ENCODE measurements at regions not wholly inside any gene's neighbourhood (a gene's known extent, or its start where the extent isn't known, plus 50 kb on each side); places are given as distances from the start of the nearest gene placed in this dataset.
"Not testable (repeated sequence)": the region's sequence is repeated elsewhere in the genome, so short reads cannot be mapped to it uniquely, and the experiment has no call there.

DNA sequence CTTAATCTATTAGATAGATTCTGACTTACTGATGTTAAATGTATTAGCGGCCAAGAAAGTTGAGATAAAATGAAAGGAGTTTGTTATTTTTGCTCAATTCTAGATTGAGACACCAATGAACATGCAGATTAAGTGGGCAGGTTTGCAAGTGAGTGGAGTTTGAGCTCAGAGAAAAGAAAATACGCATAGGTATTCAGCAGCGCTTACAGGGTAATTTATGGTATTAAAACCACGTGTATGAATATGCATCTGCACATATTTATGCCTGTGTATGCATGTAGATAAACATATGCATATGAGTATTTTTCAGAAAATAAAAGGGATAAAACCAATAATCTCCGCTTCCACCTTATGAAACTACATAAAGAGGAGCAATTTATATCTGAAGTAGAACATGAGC lies 1450.1 kb downstream of the RPIA start:
- TF ChIP-seq, protein P1, sequence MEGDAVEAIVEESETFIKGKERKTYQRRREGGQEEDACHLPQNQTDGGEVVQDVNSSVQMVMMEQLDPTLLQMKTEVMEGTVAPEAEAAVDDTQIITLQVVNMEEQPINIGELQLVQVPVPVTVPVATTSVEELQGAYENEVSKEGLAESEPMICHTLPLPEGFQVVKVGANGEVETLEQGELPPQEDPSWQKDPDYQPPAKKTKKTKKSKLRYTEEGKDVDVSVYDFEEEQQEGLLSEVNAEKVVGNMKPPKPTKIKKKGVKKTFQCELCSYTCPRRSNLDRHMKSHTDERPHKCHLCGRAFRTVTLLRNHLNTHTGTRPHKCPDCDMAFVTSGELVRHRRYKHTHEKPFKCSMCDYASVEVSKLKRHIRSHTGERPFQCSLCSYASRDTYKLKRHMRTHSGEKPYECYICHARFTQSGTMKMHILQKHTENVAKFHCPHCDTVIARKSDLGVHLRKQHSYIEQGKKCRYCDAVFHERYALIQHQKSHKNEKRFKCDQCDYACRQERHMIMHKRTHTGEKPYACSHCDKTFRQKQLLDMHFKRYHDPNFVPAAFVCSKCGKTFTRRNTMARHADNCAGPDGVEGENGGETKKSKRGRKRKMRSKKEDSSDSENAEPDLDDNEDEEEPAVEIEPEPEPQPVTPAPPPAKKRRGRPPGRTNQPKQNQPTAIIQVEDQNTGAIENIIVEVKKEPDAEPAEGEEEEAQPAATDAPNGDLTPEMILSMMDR (IDR thresholded peaks at IDR 0.05): not testable (repeated sequence)
- not testable (repeated sequence) for TF ChIP-seq POLR2A (IDR thresholded peaks at IDR 0.05)

Data from body of pancreas (tissue), 4 donors.